ENCODE measurements at regions not wholly inside any gene's neighbourhood (a gene's known extent, or its start where the extent isn't known, plus 50 kb on each side); places are given as distances from the start of the nearest gene placed in this dataset.

DNA sequence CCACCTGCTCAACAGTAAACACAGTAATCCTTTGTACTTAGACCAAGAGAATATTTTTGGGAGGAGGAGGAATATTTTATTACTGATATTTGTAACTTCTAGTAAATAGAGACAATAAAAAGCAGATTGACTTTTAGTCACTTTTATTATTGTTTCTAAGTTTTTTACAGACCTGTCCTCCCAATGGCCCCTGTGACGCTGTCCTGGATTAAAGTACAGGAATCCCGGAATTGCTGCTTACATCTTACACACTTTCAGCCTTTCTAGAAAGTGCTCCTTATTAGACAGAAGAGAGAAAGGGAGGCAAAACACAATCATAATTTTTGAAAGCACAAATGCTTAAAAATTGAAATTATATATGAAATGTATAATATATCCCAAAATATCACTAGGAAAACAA is 86.4 kb upstream of the PRKG1 start:
- Histone ChIP-seq H3K36me3 (ENCODE audit: insufficient read depth) (no peaks in the 10 kb centered on the region), H3K27me3 (ENCODE audit: insufficient read depth) (peaks cover 42% of the 10 kb centered on the region), H3F3A (replicated peaks; ENCODE audit: low read depth) (no peaks in the 10 kb centered on the region), H3K4me2 (no peak overlapping the region), H3K4me1 (ENCODE audit: insufficient read depth) (peaks cover 7% of the 10 kb centered on the region), H3K4me3 (no peak overlapping the region), H3K9me2 (ENCODE audit: insufficient read depth) (no peaks in the 10 kb centered on the region), H4K20me1 (replicated peaks; ENCODE audit: insufficient read depth) (no peaks in the 10 kb centered on the region), H3K79me2 (replicated peaks; ENCODE audit: insufficient read depth) (no peaks in the 10 kb centered on the region), H3K27ac (ENCODE audit: low read depth) (no peak overlapping the region), H2AFZ (no peak overlapping the region)
- Mint-ChIP-seq H3K4me3 (no peak overlapping the region), H3K27me3 (ENCODE audit: insufficient read depth, low read depth, poor library complexity) (peaks cover 26% of the 10 kb centered on the region), H3K27ac (no peak overlapping the region), H3K4me1 (peaks cover 5% of the 10 kb centered on the region; the same call in 2 of the 3 replicates), H3K36me3 (ENCODE audit: low read depth) (no peaks in the 10 kb centered on the region), H3K9me3 (no peaks in the 10 kb centered on the region)
- ATAC-seq: no peak
- TF ChIP-seq ZNF114 (CRISPR knock-in tag; IDR thresholded peaks at IDR 0.05) (no peak), EZH2phosphoT487 (IDR thresholded peaks at IDR 0.05; ENCODE audit: unreplicated experiment) (no peak), STAT1 (IDR thresholded peaks at IDR 0.05; ENCODE audit: unreplicated experiment) (no peak), ZNF331 (CRISPR knock-in tag; IDR thresholded peaks at IDR 0.05; ENCODE audit: low read depth) (no peak), EZH2 (IDR thresholded peaks at IDR 0.05; ENCODE audit: low read depth, unreplicated experiment) (no peak), POLR2AphosphoS5 (IDR thresholded peaks at IDR 0.05; ENCODE audit: low read depth) (no peak), CREB1 (CRISPR knock-in tag; IDR thresholded peaks at IDR 0.05; ENCODE audit: low read depth) (no peak), JUNB (IDR thresholded peaks at IDR 0.05; ENCODE audit: unreplicated experiment) (no peak), NANOG (IDR thresholded peaks at IDR 0.05; ENCODE audit: borderline replicate concordance) (no peak)
- TF ChIP-seq, protein P1, sequence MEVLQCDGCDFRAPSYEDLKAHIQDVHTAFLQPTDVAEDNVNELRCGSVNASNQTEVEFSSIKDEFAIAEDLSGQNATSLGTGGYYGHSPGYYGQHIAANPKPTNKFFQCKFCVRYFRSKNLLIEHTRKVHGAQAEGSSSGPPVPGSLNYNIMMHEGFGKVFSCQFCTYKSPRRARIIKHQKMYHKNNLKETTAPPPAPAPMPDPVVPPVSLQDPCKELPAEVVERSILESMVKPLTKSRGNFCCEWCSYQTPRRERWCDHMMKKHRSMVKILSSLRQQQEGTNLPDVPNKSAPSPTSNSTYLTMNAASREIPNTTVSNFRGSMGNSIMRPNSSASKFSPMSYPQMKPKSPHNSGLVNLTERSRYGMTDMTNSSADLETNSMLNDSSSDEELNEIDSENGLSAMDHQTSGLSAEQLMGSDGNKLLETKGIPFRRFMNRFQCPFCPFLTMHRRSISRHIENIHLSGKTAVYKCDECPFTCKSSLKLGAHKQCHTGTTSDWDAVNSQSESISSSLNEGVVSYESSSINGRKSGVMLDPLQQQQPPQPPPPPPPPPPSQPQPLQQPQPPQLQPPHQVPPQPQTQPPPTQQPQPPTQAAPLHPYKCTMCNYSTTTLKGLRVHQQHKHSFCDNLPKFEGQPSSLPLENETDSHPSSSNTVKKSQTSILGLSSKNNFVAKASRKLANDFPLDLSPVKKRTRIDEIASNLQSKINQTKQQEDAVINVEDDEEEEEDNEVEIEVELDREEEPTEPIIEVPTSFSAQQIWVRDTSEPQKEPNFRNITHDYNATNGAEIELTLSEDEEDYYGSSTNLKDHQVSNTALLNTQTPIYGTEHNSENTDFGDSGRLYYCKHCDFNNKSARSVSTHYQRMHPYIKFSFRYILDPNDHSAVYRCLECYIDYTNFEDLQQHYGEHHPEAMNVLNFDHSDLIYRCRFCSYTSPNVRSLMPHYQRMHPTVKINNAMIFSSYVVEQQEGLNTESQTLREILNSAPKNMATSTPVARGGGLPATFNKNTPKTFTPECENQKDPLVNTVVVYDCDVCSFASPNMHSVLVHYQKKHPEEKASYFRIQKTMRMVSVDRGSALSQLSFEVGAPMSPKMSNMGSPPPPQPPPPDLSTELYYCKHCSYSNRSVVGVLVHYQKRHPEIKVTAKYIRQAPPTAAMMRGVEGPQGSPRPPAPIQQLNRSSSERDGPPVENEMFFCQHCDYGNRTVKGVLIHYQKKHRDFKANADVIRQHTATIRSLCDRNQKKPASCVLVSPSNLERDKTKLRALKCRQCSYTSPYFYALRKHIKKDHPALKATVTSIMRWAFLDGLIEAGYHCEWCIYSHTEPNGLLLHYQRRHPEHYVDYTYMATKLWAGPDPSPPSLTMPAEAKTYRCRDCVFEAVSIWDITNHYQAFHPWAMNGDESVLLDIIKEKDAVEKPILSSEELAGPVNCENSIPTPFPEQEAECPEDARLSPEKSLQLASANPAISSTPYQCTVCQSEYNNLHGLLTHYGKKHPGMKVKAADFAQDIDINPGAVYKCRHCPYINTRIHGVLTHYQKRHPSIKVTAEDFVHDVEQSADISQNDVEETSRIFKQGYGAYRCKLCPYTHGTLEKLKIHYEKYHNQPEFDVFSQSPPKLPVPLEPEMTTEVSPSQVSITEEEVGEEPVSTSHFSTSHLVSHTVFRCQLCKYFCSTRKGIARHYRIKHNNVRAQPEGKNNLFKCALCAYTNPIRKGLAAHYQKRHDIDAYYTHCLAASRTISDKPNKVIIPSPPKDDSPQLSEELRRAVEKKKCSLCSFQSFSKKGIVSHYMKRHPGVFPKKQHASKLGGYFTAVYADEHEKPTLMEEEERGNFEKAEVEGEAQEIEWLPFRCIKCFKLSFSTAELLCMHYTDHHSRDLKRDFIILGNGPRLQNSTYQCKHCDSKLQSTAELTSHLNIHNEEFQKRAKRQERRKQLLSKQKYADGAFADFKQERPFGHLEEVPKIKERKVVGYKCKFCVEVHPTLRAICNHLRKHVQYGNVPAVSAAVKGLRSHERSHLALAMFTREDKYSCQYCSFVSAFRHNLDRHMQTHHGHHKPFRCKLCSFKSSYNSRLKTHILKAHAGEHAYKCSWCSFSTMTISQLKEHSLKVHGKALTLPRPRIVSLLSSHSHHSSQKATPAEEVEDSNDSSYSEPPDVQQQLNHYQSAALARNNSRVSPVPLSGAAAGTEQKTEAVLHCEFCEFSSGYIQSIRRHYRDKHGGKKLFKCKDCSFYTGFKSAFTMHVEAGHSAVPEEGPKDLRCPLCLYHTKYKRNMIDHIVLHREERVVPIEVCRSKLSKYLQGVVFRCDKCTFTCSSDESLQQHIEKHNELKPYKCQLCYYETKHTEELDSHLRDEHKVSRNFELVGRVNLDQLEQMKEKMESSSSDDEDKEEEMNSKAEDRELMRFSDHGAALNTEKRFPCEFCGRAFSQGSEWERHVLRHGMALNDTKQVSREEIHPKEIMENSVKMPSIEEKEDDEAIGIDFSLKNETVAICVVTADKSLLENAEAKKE (CRISPR knock-in tag; IDR thresholded peaks at IDR 0.05): no peak
- TF ChIP-seq, protein P2, sequence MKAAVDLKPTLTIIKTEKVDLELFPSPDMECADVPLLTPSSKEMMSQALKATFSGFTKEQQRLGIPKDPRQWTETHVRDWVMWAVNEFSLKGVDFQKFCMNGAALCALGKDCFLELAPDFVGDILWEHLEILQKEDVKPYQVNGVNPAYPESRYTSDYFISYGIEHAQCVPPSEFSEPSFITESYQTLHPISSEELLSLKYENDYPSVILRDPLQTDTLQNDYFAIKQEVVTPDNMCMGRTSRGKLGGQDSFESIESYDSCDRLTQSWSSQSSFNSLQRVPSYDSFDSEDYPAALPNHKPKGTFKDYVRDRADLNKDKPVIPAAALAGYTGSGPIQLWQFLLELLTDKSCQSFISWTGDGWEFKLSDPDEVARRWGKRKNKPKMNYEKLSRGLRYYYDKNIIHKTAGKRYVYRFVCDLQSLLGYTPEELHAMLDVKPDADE (IDR thresholded peaks at IDR 0.05): no peak
- TF ChIP-seq, protein P3, sequence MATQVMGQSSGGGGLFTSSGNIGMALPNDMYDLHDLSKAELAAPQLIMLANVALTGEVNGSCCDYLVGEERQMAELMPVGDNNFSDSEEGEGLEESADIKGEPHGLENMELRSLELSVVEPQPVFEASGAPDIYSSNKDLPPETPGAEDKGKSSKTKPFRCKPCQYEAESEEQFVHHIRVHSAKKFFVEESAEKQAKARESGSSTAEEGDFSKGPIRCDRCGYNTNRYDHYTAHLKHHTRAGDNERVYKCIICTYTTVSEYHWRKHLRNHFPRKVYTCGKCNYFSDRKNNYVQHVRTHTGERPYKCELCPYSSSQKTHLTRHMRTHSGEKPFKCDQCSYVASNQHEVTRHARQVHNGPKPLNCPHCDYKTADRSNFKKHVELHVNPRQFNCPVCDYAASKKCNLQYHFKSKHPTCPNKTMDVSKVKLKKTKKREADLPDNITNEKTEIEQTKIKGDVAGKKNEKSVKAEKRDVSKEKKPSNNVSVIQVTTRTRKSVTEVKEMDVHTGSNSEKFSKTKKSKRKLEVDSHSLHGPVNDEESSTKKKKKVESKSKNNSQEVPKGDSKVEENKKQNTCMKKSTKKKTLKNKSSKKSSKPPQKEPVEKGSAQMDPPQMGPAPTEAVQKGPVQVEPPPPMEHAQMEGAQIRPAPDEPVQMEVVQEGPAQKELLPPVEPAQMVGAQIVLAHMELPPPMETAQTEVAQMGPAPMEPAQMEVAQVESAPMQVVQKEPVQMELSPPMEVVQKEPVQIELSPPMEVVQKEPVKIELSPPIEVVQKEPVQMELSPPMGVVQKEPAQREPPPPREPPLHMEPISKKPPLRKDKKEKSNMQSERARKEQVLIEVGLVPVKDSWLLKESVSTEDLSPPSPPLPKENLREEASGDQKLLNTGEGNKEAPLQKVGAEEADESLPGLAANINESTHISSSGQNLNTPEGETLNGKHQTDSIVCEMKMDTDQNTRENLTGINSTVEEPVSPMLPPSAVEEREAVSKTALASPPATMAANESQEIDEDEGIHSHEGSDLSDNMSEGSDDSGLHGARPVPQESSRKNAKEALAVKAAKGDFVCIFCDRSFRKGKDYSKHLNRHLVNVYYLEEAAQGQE (IDR thresholded peaks at IDR 0.05; ENCODE audit: unreplicated experiment): no peak
- TF ChIP-seq, protein P4, sequence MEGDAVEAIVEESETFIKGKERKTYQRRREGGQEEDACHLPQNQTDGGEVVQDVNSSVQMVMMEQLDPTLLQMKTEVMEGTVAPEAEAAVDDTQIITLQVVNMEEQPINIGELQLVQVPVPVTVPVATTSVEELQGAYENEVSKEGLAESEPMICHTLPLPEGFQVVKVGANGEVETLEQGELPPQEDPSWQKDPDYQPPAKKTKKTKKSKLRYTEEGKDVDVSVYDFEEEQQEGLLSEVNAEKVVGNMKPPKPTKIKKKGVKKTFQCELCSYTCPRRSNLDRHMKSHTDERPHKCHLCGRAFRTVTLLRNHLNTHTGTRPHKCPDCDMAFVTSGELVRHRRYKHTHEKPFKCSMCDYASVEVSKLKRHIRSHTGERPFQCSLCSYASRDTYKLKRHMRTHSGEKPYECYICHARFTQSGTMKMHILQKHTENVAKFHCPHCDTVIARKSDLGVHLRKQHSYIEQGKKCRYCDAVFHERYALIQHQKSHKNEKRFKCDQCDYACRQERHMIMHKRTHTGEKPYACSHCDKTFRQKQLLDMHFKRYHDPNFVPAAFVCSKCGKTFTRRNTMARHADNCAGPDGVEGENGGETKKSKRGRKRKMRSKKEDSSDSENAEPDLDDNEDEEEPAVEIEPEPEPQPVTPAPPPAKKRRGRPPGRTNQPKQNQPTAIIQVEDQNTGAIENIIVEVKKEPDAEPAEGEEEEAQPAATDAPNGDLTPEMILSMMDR (conservative IDR thresholded peaks at IDR 0.05; ENCODE audit: low read depth in 2 of 2): no peak
- DNase-seq (ENCODE audit: low spot score): no peak

Measured in GM23338 (cell line).